ENCODE measurements at regions not wholly inside any gene's neighbourhood (a gene's known extent, or its start where the extent isn't known, plus 50 kb on each side); places are given as distances from the start of the nearest gene placed in this dataset.

DNA sequence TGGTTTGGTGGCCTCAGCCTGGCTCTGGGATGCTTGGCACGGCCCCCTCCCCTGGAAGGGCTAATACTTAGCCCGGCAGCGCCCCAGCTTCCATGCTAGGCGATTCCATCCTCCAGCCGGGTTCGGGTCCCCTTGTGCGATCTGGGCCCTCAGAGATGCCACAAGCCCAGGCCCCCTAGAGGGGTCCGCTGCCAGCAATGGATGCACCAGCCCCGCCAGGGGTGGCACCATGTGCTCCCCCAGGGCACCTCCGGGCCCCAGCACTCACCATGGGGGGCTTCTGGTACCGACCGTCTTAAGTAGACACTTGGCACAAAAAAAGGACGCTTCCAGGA lies 125.7 kb upstream of the KCTD7 start:
- TF ChIP-seq POLR2AphosphoS5 (IDR thresholded peaks at IDR 0.05; ENCODE audit: borderline replicate concordance, low read depth, low read length): no peak
- no peak for TF ChIP-seq FOXP2 (optimal IDR thresholded peaks at IDR 0.05; ENCODE audit: control extremely low read depth, extremely low read length, insufficient read depth)

Measured in SK-N-MC (cell line).